Uterus (tissue), 3 donors: ENCODE measurements at regions not wholly inside any gene's neighbourhood (a gene's known extent, or its start where the extent isn't known, plus 50 kb on each side); places are given as distances from the start of the nearest gene placed in this dataset.

Experiments used
- DNase-seq, 2 donors: peaks; one replicate each; pipeline ENCODE4 v3.0.0-alpha.2; 2019 to 2020
- H3K27ac ChIP-seq, 2 donors: fragments of 200-600 bp; sonication (generic); 1 replicate in 1 of 2; 2 replicates in 1 of 2; pipeline ENCODE4 v1.5.1; 2016 to 2018
- H3K27me3 ChIP-seq, 2 donors: fragments of 200-600 bp; sonication (generic); one replicate each; pipeline ENCODE4 v1.5.1; 2018 to 2019; ENCODE audit warnings: control low read depth in 1 of 2
- H3K36me3 ChIP-seq, 2 donors: fragments of 200-600 bp; sonication (generic); one replicate each; pipeline ENCODE4 v1.5.1; 2019; ENCODE audit warnings: control low read depth in 1 of 2
- H3K4me1 ChIP-seq, 2 donors: fragments of 200-600 bp; sonication (generic); one replicate each; pipeline ENCODE4 v1.5.1; 2018 to 2019; ENCODE audit warnings: control low read depth in 1 of 2
- H3K4me3 ChIP-seq, 2 donors: fragments of 200-600 bp; sonication (generic); 1 replicate in 1 of 2; 2 replicates in 1 of 2; pipeline ENCODE4 v1.5.1; 2018 to 2019; ENCODE audit warnings: mild to moderate bottlenecking in 1 of 2
- H3K9me3 ChIP-seq, 2 donors: fragments of 200-600 bp; sonication (generic); one replicate each; pipeline ENCODE4 v1.5.1; 2019; ENCODE audit warnings: control low read depth in 1 of 2
- CTCF ChIP-seq, 4 experiments: fragments of 200-600 bp in 2 of 4; fragments of 450-650 bp in 2 of 4; sonication (generic) in 2 of 4; IDR thresholded peaks; one replicate each; pipeline ENCODE4 v1.5.1; 2016 to 2019; ENCODE audit warnings: antibody characterized with exemption in 4 of 4, mild to moderate bottlenecking in 2 of 4, moderate library complexity in 1 of 4
- POLR2A ChIP-seq, 2 donors: fragments of 450-650 bp; IDR thresholded peaks; one replicate each; pipeline ENCODE4 v1.6.1; 2016; ENCODE audit warnings: antibody characterized with exemption in 2 of 2, mild to moderate bottlenecking in 1 of 2, moderate library complexity in 1 of 2
- intact Hi-C: fragments of 100-400 bp; cut with DNase I; formaldehyde crosslinking; loops from one replicate; pipeline ENCODE4 v1.15.1; 2023; ENCODE audit warnings: low total_unique reads
- donor health status: DM: yes; HTN: yes; CAD: no.

GRCh38 chr1:193767886-193768285, 581.5 kb upstream of the B3GALT2 start:
- H3K27me3 ChIP-seq, result no peaks in the 10 kb centered on the region
- H3K4me1 ChIP-seq, result no peaks in the 10 kb centered on the region
- intact Hi-C loops, result no loop called here
- H3K9me3 ChIP-seq, result no peaks in the 10 kb centered on the region
- no peak overlapping the region for H3K27ac ChIP-seq
- H3K36me3 ChIP-seq, result no peaks in the 10 kb centered on the region
- TF ChIP-seq CTCF (IDR thresholded peaks at IDR 0.05), result no peak
- TF ChIP-seq POLR2A (IDR thresholded peaks at IDR 0.05), result no peak
- no peak overlapping the region for H3K4me3 ChIP-seq
- DNase-seq, result no peak

GRCh38 chr1:193766329-193766728, 579.9 kb upstream of the B3GALT2 start:
- H3K9me3 ChIP-seq, result no peaks in the 10 kb centered on the region
- H3K4me1 ChIP-seq, result no peaks in the 10 kb centered on the region
- DNase-seq, result no peak
- no peak overlapping the region for H3K4me3 ChIP-seq
- intact Hi-C loops, result no loop called here
- no peak overlapping the region for H3K27ac ChIP-seq
- H3K27me3 ChIP-seq, result no peaks in the 10 kb centered on the region
- TF ChIP-seq POLR2A (IDR thresholded peaks at IDR 0.05) (no peak), CTCF (IDR thresholded peaks at IDR 0.05) (no peak)
- no peaks in the 10 kb centered on the region for H3K36me3 ChIP-seq

- TF ChIP-seq CTCF (IDR thresholded peaks at IDR 0.05) (no peak), POLR2A (IDR thresholded peaks at IDR 0.05) (no peak)
- Histone ChIP-seq H3K36me3 (no peaks in the 10 kb centered on the region), H3K27me3 (no peaks in the 10 kb centered on the region), H3K9me3 (no peaks in the 10 kb centered on the region), H3K4me1 (no peaks in the 10 kb centered on the region), H3K4me3 (no peak overlapping the region), H3K27ac (no peak overlapping the region)
- DNase-seq, result no peak
- intact Hi-C loops, result no loop called here
These were observed 576.9 kb upstream of the B3GALT2 start for GRCh38 chr1:193763266-193763665.

- intact Hi-C loops, result no loop called here
- Histone ChIP-seq H3K36me3 (no peaks in the 10 kb centered on the region), H3K27ac (no peak overlapping the region), H3K9me3 (no peaks in the 10 kb centered on the region), H3K4me1 (no peaks in the 10 kb centered on the region), H3K27me3 (no peaks in the 10 kb centered on the region), H3K4me3 (no peak overlapping the region)
- DNase-seq, result no peak
- no peak for TF ChIP-seq CTCF (IDR thresholded peaks at IDR 0.05)
- no peak for TF ChIP-seq POLR2A (IDR thresholded peaks at IDR 0.05)
These were observed 575.8 kb upstream of the B3GALT2 start for GRCh38 chr1:193762236-193762635.

- no peaks in the 10 kb centered on the region for H3K9me3 ChIP-seq
- H3K36me3 ChIP-seq, result no peaks in the 10 kb centered on the region
- H3K4me3 ChIP-seq, result no peak overlapping the region
- no peak for TF ChIP-seq POLR2A (IDR thresholded peaks at IDR 0.05)
- TF ChIP-seq CTCF (IDR thresholded peaks at IDR 0.05), result no peak
- no peaks in the 10 kb centered on the region for H3K4me1 ChIP-seq
- no peak overlapping the region for H3K27ac ChIP-seq
- intact Hi-C loops, result no loop called here
- no peak for DNase-seq
- no peaks in the 10 kb centered on the region for H3K27me3 ChIP-seq
These were observed 569.0 kb upstream of the B3GALT2 start for GRCh38 chr1:193755441-193755840.
